ENCODE measurements at regions not wholly inside any gene's neighbourhood (a gene's known extent, or its start where the extent isn't known, plus 50 kb on each side); places are given as distances from the start of the nearest gene placed in this dataset.
A peak's percentile ranks its signal among the peaks of the same experiment; 100 is the strongest.

DNA sequence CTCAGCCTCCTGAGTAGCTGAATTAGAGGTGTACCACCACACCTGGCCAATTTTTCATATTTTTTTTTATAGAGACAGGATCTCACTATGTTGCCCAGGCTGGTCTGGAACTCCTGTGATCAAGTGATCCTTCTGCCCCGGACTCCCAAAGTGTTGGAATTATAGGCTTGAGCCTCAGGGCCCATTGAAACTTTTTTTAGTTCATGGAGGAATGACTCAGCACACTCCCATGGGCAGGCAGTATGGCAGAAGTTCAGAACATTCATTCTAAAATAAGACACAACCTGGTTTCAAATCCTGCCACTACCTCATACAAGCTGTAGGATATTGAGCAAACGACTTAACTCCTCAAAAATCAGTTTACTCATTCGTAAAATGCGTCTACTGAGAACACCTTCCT, 320.4 kb upstream of the SP8 start:
- Histone ChIP-seq H3K9me3 (ENCODE audit: insufficient read depth, low read depth, low read length) (no peaks in the 10 kb centered on the region), H3K4me2 (ENCODE audit: low read depth, low read length, poor library complexity, severe bottlenecking) (no peak overlapping the region), H3K9me2 (replicated peaks; ENCODE audit: low read depth, low read length) (no peaks in the 10 kb centered on the region), H3K36me3 (ENCODE audit: insufficient read depth, low read length) (no peaks in the 10 kb centered on the region), H3F3A (ENCODE audit: low read depth) (no peaks in the 10 kb centered on the region), H3K79me2 (ENCODE audit: insufficient read depth, low read length) (no peaks in the 10 kb centered on the region), H3K27me3 (ENCODE audit: insufficient read depth, low read length, poor library complexity, severe bottlenecking) (no peaks in the 10 kb centered on the region), H4K20me1 (ENCODE audit: insufficient read depth, low read length, poor library complexity, severe bottlenecking) (no peaks in the 10 kb centered on the region), H3K4me3 (ENCODE audit: low read length, poor library complexity, severe bottlenecking) (no peak overlapping the region), H3K4me1 (ENCODE audit: insufficient read depth, low read length, poor library complexity, severe bottlenecking) (no peaks in the 10 kb centered on the region), H3K9ac (ENCODE audit: low read depth, low read length, poor library complexity, severe bottlenecking) (no peak overlapping the region), H2AFZ (ENCODE audit: low read length) (no peak overlapping the region)
- no peak for TF ChIP-seq EZH2phosphoT487 (IDR thresholded peaks at IDR 0.05; ENCODE audit: borderline replicate concordance)
- TF ChIP-seq, protein P1, sequence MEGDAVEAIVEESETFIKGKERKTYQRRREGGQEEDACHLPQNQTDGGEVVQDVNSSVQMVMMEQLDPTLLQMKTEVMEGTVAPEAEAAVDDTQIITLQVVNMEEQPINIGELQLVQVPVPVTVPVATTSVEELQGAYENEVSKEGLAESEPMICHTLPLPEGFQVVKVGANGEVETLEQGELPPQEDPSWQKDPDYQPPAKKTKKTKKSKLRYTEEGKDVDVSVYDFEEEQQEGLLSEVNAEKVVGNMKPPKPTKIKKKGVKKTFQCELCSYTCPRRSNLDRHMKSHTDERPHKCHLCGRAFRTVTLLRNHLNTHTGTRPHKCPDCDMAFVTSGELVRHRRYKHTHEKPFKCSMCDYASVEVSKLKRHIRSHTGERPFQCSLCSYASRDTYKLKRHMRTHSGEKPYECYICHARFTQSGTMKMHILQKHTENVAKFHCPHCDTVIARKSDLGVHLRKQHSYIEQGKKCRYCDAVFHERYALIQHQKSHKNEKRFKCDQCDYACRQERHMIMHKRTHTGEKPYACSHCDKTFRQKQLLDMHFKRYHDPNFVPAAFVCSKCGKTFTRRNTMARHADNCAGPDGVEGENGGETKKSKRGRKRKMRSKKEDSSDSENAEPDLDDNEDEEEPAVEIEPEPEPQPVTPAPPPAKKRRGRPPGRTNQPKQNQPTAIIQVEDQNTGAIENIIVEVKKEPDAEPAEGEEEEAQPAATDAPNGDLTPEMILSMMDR (conservative IDR thresholded peaks at IDR 0.05; ENCODE audit: low read length), result no peak

DNA sequence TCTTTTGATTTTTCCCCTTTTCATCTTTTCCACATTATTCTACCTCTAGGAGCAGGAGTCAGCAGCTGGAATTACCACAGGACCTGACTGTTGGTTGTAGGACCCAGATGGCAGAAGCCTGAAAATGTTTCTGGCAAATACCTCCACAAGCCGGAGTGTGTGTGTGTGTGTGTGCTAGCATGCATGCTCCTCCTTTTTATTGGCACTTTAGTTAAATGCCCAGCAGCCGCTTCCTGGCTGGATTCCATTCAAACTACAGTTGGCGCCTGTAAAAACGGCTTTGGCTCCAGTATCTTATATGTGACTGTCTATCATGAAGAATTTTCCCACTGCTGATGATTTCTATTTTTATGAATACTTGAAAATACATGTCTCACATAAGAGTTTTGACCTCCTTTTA, 319.7 kb upstream of the SP4 start:
- no peaks in the 10 kb centered on the region for H3K9me2 ChIP-seq (replicated peaks; ENCODE audit: low read depth, low read length)
- H3K36me3 ChIP-seq (ENCODE audit: insufficient read depth, low read length), result no peaks in the 10 kb centered on the region
- no peaks in the 10 kb centered on the region for H3F3A ChIP-seq (ENCODE audit: low read depth)
- no peak overlapping the region for H3K4me3 ChIP-seq (ENCODE audit: low read length, poor library complexity, severe bottlenecking)
- H3K27me3 ChIP-seq (ENCODE audit: insufficient read depth, low read length, poor library complexity, severe bottlenecking), result no peaks in the 10 kb centered on the region
- no peak overlapping the region for H3K9ac ChIP-seq (ENCODE audit: low read depth, low read length, poor library complexity, severe bottlenecking)
- no peaks in the 10 kb centered on the region for H3K79me2 ChIP-seq (ENCODE audit: insufficient read depth, low read length)
- no peaks in the 10 kb centered on the region for H3K4me1 ChIP-seq (ENCODE audit: insufficient read depth, low read length, poor library complexity, severe bottlenecking)
- TF ChIP-seq, protein P1 (conservative IDR thresholded peaks at IDR 0.05; ENCODE audit: low read length), result no peak
- TF ChIP-seq EZH2phosphoT487 (IDR thresholded peaks at IDR 0.05; ENCODE audit: borderline replicate concordance), result no peak
- H2AFZ ChIP-seq (ENCODE audit: low read length), result no peak overlapping the region
- H4K20me1 ChIP-seq (ENCODE audit: insufficient read depth, low read length, poor library complexity, severe bottlenecking), result no peaks in the 10 kb centered on the region
- no peak overlapping the region for H3K4me2 ChIP-seq (ENCODE audit: low read depth, low read length, poor library complexity, severe bottlenecking)
- H3K9me3 ChIP-seq (ENCODE audit: insufficient read depth, low read depth, low read length), result no peaks in the 10 kb centered on the region

DNA sequence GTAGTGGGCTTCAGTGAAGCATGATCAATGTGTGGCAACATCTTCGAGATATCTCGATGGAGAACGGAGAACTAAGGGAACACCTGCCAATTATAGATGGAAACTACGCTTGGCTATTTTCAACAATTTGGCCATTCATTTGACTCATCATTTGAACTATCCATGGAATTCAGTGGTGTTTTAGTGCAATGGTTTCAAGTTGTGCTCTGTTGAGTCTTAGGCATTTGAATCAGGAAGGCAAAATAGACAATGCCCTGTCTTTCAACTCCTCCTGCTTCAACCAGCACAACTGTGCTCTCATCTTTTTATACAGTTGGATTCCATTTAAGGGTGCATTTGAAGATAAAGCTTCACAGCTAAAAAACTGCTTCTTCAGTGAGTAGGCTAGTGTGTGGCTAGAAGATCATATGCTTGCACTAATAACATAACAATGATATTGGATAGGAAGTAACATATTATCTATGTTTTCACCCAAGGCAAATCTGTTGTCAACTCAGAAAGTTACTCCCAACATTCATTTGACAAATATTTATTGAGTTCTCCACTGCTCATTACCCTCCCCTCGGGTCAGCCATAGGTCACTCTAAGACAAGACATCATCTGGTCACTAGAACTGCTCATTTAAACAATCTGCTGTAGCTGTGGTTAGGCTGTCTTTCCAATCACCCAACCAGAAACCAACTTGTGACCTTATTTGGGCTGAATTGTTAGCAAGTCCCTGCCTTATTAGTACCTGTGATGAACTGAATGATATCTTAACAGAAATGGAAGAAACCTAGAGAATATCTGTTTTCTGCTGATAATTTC, 314.1 kb upstream of the SP4 start:
- no peak overlapping the region for H3K4me2 ChIP-seq (ENCODE audit: low read depth, low read length, poor library complexity, severe bottlenecking)
- no peaks in the 10 kb centered on the region for H3K36me3 ChIP-seq (ENCODE audit: insufficient read depth, low read length)
- peaks cover 4% of the 10 kb centered on the region for H3K4me1 ChIP-seq (ENCODE audit: insufficient read depth, low read length, poor library complexity, severe bottlenecking)
- no peaks in the 10 kb centered on the region for H4K20me1 ChIP-seq (ENCODE audit: insufficient read depth, low read length, poor library complexity, severe bottlenecking)
- 0 out of 2 replicates have a peak overlapping the region, but pooled peaks have one; percentile 37 for H2AFZ ChIP-seq (ENCODE audit: low read length)
- H3K9ac ChIP-seq (ENCODE audit: low read depth, low read length, poor library complexity, severe bottlenecking), result no peak overlapping the region
- no peaks in the 10 kb centered on the region for H3K27me3 ChIP-seq (ENCODE audit: insufficient read depth, low read length, poor library complexity, severe bottlenecking)
- no peaks in the 10 kb centered on the region for H3K9me2 ChIP-seq (replicated peaks; ENCODE audit: low read depth, low read length)
- no peaks in the 10 kb centered on the region for H3F3A ChIP-seq (ENCODE audit: low read depth)
- H3K79me2 ChIP-seq (ENCODE audit: insufficient read depth, low read length), result no peaks in the 10 kb centered on the region
- H3K9me3 ChIP-seq (ENCODE audit: insufficient read depth, low read depth, low read length), result no peaks in the 10 kb centered on the region
- no peak overlapping the region for H3K4me3 ChIP-seq (ENCODE audit: low read length, poor library complexity, severe bottlenecking)
- TF ChIP-seq EZH2phosphoT487 (IDR thresholded peaks at IDR 0.05; ENCODE audit: borderline replicate concordance), result no peak
- TF ChIP-seq, protein P1 (conservative IDR thresholded peaks at IDR 0.05; ENCODE audit: low read length), result no peak
